ENCODE measurements at regions not wholly inside any gene's neighbourhood (a gene's known extent, or its start where the extent isn't known, plus 50 kb on each side); places are given as distances from the start of the nearest gene placed in this dataset.

DNA sequence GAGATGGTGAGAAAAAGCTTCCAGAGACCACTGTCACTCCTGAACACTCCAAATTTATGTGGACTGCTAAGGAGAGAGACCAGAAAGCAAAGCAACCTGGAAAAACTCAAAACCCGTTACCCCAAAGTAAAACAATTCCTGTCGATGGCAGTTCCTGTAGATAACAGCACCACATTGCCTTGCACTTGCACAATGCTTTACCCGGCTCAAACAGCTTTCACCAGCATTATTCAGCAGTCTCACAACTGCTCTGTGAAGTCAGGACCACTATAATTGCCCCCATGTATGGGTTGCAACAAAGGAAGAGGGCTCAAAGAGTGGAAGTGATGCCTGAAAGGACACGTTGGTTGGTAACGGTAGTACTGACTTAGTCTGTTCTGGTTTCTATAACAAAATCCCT lies 234.8 kb downstream of the BCOR start:
- TF ChIP-seq CTCF (IDR thresholded peaks at IDR 0.05) (no peak), POLR2A (IDR thresholded peaks at IDR 0.05) (no peak), EP300 (IDR thresholded peaks at IDR 0.05) (no peak), POLR2AphosphoS5 (IDR thresholded peaks at IDR 0.05) (no peak)
